Thymus (tissue), 11 donors: ENCODE measurements at regions not wholly inside any gene's neighbourhood (a gene's known extent, or its start where the extent isn't known, plus 50 kb on each side); places are given as distances from the start of the nearest gene placed in this dataset.

Experiments used
- DNase-seq, 9 donors: peaks; one replicate each; pipeline ENCODE4 v3.0.0-alpha.2; 2013; ENCODE audit warnings: low spot score in 9 of 9, low read depth in 6 of 9, missing footprints in 1 of 9
- H3K27ac ChIP-seq, 2 donors: one replicate each; pipeline ENCODE4 v1.5.1; 2013; ENCODE audit warnings: control low read depth in 1 of 2, low read depth in 1 of 2, low read length in 1 of 2, mild to moderate bottlenecking in 1 of 2, moderate library complexity in 1 of 2
- H3K27me3 ChIP-seq, 2 donors: one replicate each; pipeline ENCODE4 v1.5.1; 2013; ENCODE audit warnings: low read length in 1 of 2; ENCODE audit not compliant: control insufficient read depth in 2 of 2, insufficient read depth in 1 of 2
- H3K36me3 ChIP-seq, 2 donors: one replicate each; pipeline ENCODE4 v1.5.1; 2013; ENCODE audit warnings: low read length in 1 of 2, mild to moderate bottlenecking in 1 of 2, moderate library complexity in 1 of 2; ENCODE audit not compliant: control insufficient read depth in 2 of 2, insufficient read depth in 2 of 2
- H3K4me1 ChIP-seq, 2 donors: one replicate each; pipeline ENCODE4 v1.5.1; 2013; ENCODE audit warnings: low read length in 2 of 2; ENCODE audit not compliant: control insufficient read depth in 2 of 2, insufficient read depth in 2 of 2
- H3K4me3 ChIP-seq, 2 donors: one replicate each; pipeline ENCODE4 v1.5.1; 2013; ENCODE audit warnings: low read length in 2 of 2, control low read depth in 1 of 2, mild to moderate bottlenecking in 1 of 2
- H3K9me3 ChIP-seq, 2 donors: one replicate each; pipeline ENCODE4 v1.5.1; 2013; ENCODE audit warnings: low read length in 1 of 2, mild to moderate bottlenecking in 1 of 2; ENCODE audit not compliant: control insufficient read depth in 2 of 2, insufficient read depth in 1 of 2
- WGBS: extraction: QIAGEN DNeasy Blood & Tissue Kit; methylation state at CpG from one replicate; pipeline ENCODE4 v1.1.7; 2013; 5-methylcytosine and 5-hydroxymethylcytosine counted together
- donor health status: healthy.

GRCh38 chr2:19793132-19793750 lies 108.5 kb downstream of the TTC32 start:
- no peaks in the 10 kb centered on the region for H3K27me3 ChIP-seq
- WGBS, result 88% methylated on average over 6 of the region's 6 CpGs
- no peak overlapping the region for H3K4me3 ChIP-seq
- no peaks in the 10 kb centered on the region for H3K9me3 ChIP-seq
- no peaks in the 10 kb centered on the region for H3K4me1 ChIP-seq
- DNase-seq, result no peak
- no peaks in the 10 kb centered on the region for H3K36me3 ChIP-seq
- no peak overlapping the region for H3K27ac ChIP-seq

DNA sequence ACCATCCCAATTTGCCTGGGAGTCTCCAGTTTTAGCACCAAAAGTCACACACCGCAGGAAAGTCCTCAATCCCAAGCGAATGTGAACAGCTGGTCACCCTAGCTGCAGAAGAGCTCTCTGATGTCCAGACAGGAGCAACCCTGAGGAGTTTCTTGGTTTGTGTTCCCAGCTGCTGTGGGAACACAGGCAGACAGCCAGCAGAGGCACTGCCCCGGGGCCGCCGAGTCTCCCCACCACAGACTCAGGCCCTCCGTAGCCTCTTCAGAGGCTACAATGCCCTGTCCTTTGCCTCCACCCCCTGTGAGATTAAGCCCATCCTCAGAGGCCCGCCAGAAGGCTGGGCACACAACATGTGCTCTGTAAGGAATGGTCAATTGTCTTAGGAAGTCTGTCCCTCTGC lies 111.5 kb downstream of the TTC32 start:
- Histone ChIP-seq H3K27ac (no peak overlapping the region), H3K4me3 (no peak overlapping the region), H3K27me3 (no peaks in the 10 kb centered on the region), H3K36me3 (no peaks in the 10 kb centered on the region), H3K9me3 (no peaks in the 10 kb centered on the region), H3K4me1 (no peaks in the 10 kb centered on the region)
- no peak for DNase-seq
- 90% methylated on average over 7 of the region's 7 CpGs for WGBS

GRCh38 chr2:19787134-19787533 lies 114.6 kb downstream of the TTC32 start:
- WGBS, result 72% methylated on average over 11 of the region's 11 CpGs
- H3K36me3 ChIP-seq, result no peaks in the 10 kb centered on the region
- no peaks in the 10 kb centered on the region for H3K4me1 ChIP-seq
- H3K27ac ChIP-seq, result no peak overlapping the region
- no peaks in the 10 kb centered on the region for H3K9me3 ChIP-seq
- H3K4me3 ChIP-seq, result no peak overlapping the region
- no peaks in the 10 kb centered on the region for H3K27me3 ChIP-seq
- no peak for DNase-seq

DNA sequence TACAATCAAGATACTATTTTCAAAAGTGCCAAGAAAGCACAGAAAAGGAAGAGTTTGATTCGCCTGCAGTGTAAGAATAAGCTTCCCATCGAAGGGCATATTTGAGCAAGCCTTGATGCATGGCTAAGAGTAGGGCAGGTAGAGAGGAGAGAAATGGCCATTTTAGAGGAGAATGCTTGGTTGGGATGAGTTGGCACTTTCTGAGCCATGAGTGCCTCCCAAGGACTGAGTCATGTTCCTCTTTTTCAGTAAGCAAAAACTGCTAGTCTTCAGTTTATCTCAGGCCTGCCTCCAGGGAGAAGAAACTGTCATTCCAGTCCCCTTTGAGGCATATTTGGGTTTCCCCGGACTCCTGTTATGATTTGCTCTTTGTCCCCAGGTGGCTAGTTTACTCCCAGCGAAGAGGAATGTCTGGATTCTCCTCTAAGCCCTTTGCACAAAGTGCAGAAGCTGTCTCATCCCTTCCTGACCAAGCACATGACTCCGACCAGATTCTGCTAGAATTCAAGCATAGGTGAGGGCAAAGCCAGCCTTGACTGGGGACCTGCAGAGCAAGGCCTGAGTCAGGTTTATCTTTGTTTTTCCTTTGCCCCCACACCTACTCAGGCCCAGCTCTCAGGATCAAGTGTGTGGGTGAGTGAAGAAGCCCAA lies 115.2 kb downstream of the TTC32 start:
- H3K27me3 ChIP-seq, result no peaks in the 10 kb centered on the region
- no peak overlapping the region for H3K4me3 ChIP-seq
- DNase-seq, result no peak
- H3K4me1 ChIP-seq, result no peaks in the 10 kb centered on the region
- H3K36me3 ChIP-seq, result no peaks in the 10 kb centered on the region
- 71% methylated on average over 5 of the region's 5 CpGs for WGBS
- H3K27ac ChIP-seq, result no peak overlapping the region
- H3K9me3 ChIP-seq, result no peaks in the 10 kb centered on the region

DNA sequence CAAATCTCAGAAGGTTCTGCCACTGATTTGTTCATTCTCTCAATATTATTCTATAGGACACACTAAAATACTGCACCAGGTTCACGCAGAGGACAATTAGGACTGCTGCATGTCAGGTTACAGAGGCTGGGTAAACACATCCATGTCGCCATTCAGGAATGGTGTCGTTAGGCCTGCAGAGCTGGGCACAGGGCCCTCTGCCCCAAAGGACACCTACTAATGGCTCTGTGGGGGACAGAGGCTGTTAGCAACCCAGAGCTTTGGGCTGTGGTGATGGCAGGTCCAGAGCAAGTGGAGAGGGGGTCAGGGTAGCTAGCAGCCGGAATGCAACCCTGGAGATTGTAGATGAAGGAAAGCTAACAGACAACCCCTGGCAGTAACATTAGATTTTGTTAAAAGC lies 115.9 kb downstream of the TTC32 start:
- no peak overlapping the region for H3K4me3 ChIP-seq
- H3K27ac ChIP-seq, result no peak overlapping the region
- H3K9me3 ChIP-seq, result no peaks in the 10 kb centered on the region
- DNase-seq, result no peak
- no peaks in the 10 kb centered on the region for H3K36me3 ChIP-seq
- H3K27me3 ChIP-seq, result no peaks in the 10 kb centered on the region
- no peaks in the 10 kb centered on the region for H3K4me1 ChIP-seq
- 95% methylated on average over 4 of the region's 4 CpGs for WGBS

- H3K27ac ChIP-seq, result no peak overlapping the region
- DNase-seq, result no peak
- H3K9me3 ChIP-seq, result no peaks in the 10 kb centered on the region
- H3K27me3 ChIP-seq, result no peaks in the 10 kb centered on the region
- 96% methylated on average over 7 of the region's 7 CpGs for WGBS
- no peaks in the 10 kb centered on the region for H3K36me3 ChIP-seq
- no peak overlapping the region for H3K4me3 ChIP-seq
- H3K4me1 ChIP-seq, result no peaks in the 10 kb centered on the region
Measured at GRCh38 chr2:19785447-19785846, 116.3 kb downstream of the TTC32 start.

DNA sequence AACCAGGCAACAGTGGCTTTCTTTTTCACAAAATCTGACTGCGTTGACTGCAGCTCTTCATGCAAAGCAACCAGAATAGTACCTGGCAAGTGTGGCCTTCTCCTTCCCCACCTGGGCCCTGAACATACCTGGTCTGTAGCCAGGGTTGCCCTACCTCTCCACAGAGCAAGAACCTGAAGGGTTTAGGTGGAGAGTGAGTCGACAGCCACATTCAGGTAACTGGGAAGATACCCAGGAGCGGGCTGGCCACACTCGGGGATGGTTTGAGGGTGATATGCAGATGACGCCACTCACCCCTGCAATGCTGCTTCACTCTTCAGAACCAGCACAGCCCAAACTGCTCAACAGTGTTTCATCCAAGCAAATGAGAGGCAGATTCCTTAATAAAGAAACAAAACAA lies 117.3 kb downstream of the TTC32 start:
- 96% methylated on average over 5 of the region's 5 CpGs for WGBS
- Histone ChIP-seq H3K9me3 (no peaks in the 10 kb centered on the region), H3K4me3 (no peak overlapping the region), H3K27me3 (no peaks in the 10 kb centered on the region), H3K27ac (no peak overlapping the region), H3K4me1 (no peaks in the 10 kb centered on the region), H3K36me3 (no peaks in the 10 kb centered on the region)
- DNase-seq, result no peak

DNA sequence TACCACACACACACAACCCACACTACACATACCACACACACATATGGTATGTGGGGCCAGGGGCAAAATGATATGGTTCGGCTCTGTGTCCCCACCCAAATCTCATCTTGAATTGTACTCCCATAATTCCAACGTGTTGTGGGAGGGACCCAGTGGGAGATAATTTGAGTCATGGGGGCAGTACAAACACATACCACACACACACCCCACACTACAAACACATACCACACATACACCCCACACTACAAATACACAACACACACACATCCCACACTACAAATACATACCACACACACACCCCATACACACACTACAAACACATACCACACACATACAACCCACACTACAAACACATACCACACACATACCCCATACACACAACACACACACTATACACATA lies 117.8 kb downstream of the TTC32 start:
- H3K4me3 ChIP-seq, result no peak overlapping the region
- H3K27ac ChIP-seq, result no peak overlapping the region
- H3K36me3 ChIP-seq, result no peaks in the 10 kb centered on the region
- DNase-seq, result no peak
- H3K4me1 ChIP-seq, result no peaks in the 10 kb centered on the region
- WGBS, result 93% methylated on average over 2 of the region's 2 CpGs
- H3K27me3 ChIP-seq, result no peaks in the 10 kb centered on the region
- no peaks in the 10 kb centered on the region for H3K9me3 ChIP-seq

DNA sequence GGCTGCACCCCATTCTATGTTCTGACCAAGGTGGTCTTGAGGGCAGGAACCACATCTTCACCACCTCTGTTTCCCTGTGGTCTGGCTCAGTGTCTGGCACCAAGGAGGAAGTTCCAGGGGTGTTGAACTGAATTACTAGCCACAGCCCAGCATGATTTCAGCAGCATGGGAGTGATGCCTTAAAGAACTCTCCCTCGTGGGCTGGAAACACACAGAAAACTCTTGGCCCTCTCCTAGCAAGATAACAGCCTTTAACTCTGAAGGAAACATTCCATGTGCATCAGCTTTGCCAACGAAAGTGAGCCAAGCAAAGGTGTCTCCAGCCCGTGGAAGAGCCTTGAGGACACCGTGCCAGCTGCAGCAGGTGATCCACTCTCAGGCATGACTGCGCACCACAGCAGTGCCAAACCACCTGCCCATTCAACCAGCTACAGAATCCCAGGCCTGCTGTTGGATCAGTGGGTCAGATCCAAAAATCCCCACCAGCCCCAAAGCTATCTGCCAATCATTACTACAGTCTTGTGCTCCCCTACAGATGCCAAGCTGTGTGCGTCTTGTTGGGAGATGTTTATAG lies 124.8 kb downstream of the TTC32 start:
- no peak for DNase-seq
- Histone ChIP-seq H3K4me3 (no peak overlapping the region), H3K27me3 (no peaks in the 10 kb centered on the region), H3K9me3 (no peaks in the 10 kb centered on the region), H3K4me1 (peaks cover 0 to 3% of the 10 kb centered on the region in 2 donors), H3K36me3 (no peaks in the 10 kb centered on the region), H3K27ac (no peak overlapping the region)
- WGBS, result 81% methylated on average over 6 of the region's 6 CpGs
